HCT116 (cell line): ENCODE measurements at regions not wholly inside any gene's neighbourhood (a gene's known extent, or its start where the extent isn't known, plus 50 kb on each side); places are given as distances from the start of the nearest gene placed in this dataset.

ENCODE experiments used
- EZH2 ChIP-seq: fragments of 200-600 bp; sonication (generic); IDR thresholded peaks from 2 replicates; pipeline ENCODE4 v1.6.1; 2017; ENCODE audit warnings: antibody characterized with exemption, mixed run types
- EZH2phosphoT487 ChIP-seq: fragments of 200-600 bp; IDR thresholded peaks from 2 replicates; pipeline ENCODE4 v1.6.1; 2018; ENCODE audit warnings: antibody characterized with exemption, borderline replicate concordance
- POLR2A ChIP-seq: IDR thresholded peaks from 2 replicates; pipeline ENCODE4 v1.7.0; 2011; ENCODE audit warnings: borderline replicate concordance; ENCODE audit not compliant: insufficient read depth, insufficient read length; ENCODE audit errors: extremely low read depth
- POLR2AphosphoS5 ChIP-seq: IDR thresholded peaks from 2 replicates; pipeline ENCODE4 v1.6.1; 2011; ENCODE audit warnings: mild to moderate bottlenecking, low read depth, low read length, moderate library complexity
- SIN3A ChIP-seq: IDR thresholded peaks from 2 replicates; pipeline ENCODE4 v1.6.1; 2012; ENCODE audit warnings: low read depth
- SRF ChIP-seq: IDR thresholded peaks from 2 replicates; pipeline ENCODE4 v1.6.1; 2012; ENCODE audit warnings: low read depth
- TCF7L2 ChIP-seq: IDR thresholded peaks from 2 replicates; pipeline ENCODE4 v1.7.0; 2011; ENCODE audit warnings: borderline replicate concordance, inconsistent platforms; ENCODE audit not compliant: insufficient read depth, insufficient read length; ENCODE audit errors: extremely low read depth
- YY1 ChIP-seq: IDR thresholded peaks from 2 replicates; pipeline ENCODE4 v1.6.1; 2011; ENCODE audit warnings: low read length, low read depth, moderate library complexity, mild to moderate bottlenecking; ENCODE audit not compliant: insufficient replicate concordance; ENCODE audit errors: extremely low read depth
- ZFX ChIP-seq: fragments of 450-650 bp; IDR thresholded peaks from 2 replicates; pipeline ENCODE4 v1.6.1; 2017
- ZNF274 ChIP-seq: fragments of 200-500 bp; sonication (Bioruptor generic); IDR thresholded peaks from 2 replicates; pipeline ENCODE4 v1.6.1; 2014; ENCODE audit warnings: mild to moderate bottlenecking, low read depth, low read length, inconsistent platforms
- TF ChIP-seq, protein P1 (sequence below), 3 experiments: fragments of 200-600 bp in 1 of 3; sonication (generic) in 1 of 3; IDR thresholded peaks in 2 of 3; conservative IDR thresholded peaks in 1 of 3; 2 replicates each; pipeline ENCODE4 v1.5.1; 2012 to 2017; ENCODE audit warnings: low read depth in 2 of 3, low read length in 2 of 3, antibody characterized with exemption in 1 of 3, borderline replicate concordance in 1 of 3, control low read depth in 1 of 3, mild to moderate bottlenecking in 1 of 3, mixed read lengths in 1 of 3, mixed run types in 1 of 3, moderate library complexity in 1 of 3; ENCODE audit not compliant: insufficient read depth in 1 of 3
- TF ChIP-seq, protein P2 (sequence below): IDR thresholded peaks from 2 replicates; pipeline ENCODE4 v1.6.1; 2011; ENCODE audit warnings: mild to moderate bottlenecking, low read length, moderate library complexity; ENCODE audit not compliant: insufficient replicate concordance; ENCODE audit errors: extremely low read depth

DNA sequence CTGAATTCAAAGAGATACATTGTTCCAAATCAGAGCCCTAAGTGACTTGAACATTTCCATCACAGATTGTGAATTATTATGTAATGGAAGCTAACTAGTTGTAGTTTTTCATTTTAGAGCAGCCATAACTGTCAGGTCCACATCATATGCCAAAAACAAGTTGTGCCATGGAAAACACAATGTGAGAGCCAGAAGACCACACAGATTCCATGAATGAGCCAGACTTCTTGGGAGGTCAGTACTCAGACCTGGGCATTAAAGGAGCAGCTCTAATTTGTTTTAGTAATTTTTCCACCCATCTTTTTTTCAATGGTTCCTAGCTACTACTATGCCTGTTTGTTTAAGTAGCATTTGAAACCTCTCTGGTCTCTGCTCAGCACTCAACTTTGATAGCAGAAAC, 279.4 kb downstream of the FAT3 start:
- TF ChIP-seq, protein P1, sequence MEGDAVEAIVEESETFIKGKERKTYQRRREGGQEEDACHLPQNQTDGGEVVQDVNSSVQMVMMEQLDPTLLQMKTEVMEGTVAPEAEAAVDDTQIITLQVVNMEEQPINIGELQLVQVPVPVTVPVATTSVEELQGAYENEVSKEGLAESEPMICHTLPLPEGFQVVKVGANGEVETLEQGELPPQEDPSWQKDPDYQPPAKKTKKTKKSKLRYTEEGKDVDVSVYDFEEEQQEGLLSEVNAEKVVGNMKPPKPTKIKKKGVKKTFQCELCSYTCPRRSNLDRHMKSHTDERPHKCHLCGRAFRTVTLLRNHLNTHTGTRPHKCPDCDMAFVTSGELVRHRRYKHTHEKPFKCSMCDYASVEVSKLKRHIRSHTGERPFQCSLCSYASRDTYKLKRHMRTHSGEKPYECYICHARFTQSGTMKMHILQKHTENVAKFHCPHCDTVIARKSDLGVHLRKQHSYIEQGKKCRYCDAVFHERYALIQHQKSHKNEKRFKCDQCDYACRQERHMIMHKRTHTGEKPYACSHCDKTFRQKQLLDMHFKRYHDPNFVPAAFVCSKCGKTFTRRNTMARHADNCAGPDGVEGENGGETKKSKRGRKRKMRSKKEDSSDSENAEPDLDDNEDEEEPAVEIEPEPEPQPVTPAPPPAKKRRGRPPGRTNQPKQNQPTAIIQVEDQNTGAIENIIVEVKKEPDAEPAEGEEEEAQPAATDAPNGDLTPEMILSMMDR (IDR thresholded peaks at IDR 0.05 in 2 of 3, conservative IDR thresholded peaks at IDR 0.05 in 1 of 3; ENCODE audit: borderline replicate concordance in 1 of 3, insufficient read depth in 1 of 3, low read depth in 2 of 3, low read length in 2 of 3), result no peak
- no peak for TF ChIP-seq SIN3A
- TF ChIP-seq ZNF274, result no peak
- TF ChIP-seq POLR2A, result no peak
- TF ChIP-seq EZH2phosphoT487, result no peak
- TF ChIP-seq POLR2AphosphoS5, result no peak
- TF ChIP-seq SRF, result no peak
- no peak for TF ChIP-seq ZFX
- TF ChIP-seq, protein P2, sequence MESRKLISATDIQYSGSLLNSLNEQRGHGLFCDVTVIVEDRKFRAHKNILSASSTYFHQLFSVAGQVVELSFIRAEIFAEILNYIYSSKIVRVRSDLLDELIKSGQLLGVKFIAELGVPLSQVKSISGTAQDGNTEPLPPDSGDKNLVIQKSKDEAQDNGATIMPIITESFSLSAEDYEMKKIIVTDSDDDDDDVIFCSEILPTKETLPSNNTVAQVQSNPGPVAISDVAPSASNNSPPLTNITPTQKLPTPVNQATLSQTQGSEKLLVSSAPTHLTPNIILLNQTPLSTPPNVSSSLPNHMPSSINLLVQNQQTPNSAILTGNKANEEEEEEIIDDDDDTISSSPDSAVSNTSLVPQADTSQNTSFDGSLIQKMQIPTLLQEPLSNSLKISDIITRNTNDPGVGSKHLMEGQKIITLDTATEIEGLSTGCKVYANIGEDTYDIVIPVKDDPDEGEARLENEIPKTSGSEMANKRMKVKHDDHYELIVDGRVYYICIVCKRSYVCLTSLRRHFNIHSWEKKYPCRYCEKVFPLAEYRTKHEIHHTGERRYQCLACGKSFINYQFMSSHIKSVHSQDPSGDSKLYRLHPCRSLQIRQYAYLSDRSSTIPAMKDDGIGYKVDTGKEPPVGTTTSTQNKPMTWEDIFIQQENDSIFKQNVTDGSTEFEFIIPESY, result no peak
- no peak for TF ChIP-seq TCF7L2
- no peak for TF ChIP-seq YY1
- TF ChIP-seq EZH2, result no peak
